HT-29 (cell line): ENCODE measurements at regions not wholly inside any gene's neighbourhood (a gene's known extent, or its start where the extent isn't known, plus 50 kb on each side); places are given as distances from the start of the nearest gene placed in this dataset.

Source experiments
- DNase-seq: peaks from one replicate; pipeline ENCODE4 v3.0.0-alpha.2; 2015; ENCODE audit warnings: low spot score

GRCh38 chr2:235350234-235350633, 143.6 kb upstream of the AGAP1 start:
- DNase-seq: no peak

GRCh38 chr2:235352541-235352940, 141.3 kb upstream of the AGAP1 start:
- DNase-seq: no peak

GRCh38 chr2:235357881-235358280, 136.0 kb upstream of the AGAP1 start:
- DNase-seq: no peak

GRCh38 chr2:235358981-235359471, 134.8 kb upstream of the AGAP1 start:
- no peak for DNase-seq

GRCh38 chr2:235360446-235360845, 133.4 kb upstream of the AGAP1 start:
- no peak for DNase-seq

- no peak for DNase-seq
Observed at GRCh38 chr2:235365743-235366142, 128.1 kb upstream of the AGAP1 start.

DNA sequence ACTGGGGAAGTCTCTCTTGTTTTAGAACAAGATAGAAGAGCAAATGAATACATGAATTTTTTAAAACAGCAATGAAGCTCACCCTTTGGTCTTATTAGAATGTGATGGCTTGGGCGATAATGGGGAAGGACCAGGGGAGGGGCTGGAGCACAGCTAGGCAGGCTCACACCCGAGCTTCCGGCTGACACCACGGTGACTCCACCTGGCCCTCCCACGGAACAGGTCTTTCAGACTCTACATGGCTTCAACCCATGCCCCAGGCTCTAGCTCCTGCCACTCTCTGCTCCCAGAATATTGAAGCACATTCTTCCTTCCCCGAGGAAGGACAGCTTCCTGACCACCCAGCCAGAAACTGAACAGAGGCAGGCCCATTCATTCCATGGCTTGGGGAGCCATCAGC, 127.5 kb upstream of the AGAP1 start:
- DNase-seq: no peak

- no peak for DNase-seq
Observed at GRCh38 chr2:235366807-235367206, 127.0 kb upstream of the AGAP1 start.

- no peak for DNase-seq
Observed at GRCh38 chr2:235371018-235371417, 122.8 kb upstream of the AGAP1 start.

- no peak for DNase-seq
Observed at GRCh38 chr2:235373171-235373570, 120.7 kb upstream of the AGAP1 start.

- no peak for DNase-seq
Observed at GRCh38 chr2:235377176-235377575, 116.7 kb upstream of the AGAP1 start.

- no peak for DNase-seq
Observed at GRCh38 chr2:235378246-235378645, 115.6 kb upstream of the AGAP1 start.

DNA sequence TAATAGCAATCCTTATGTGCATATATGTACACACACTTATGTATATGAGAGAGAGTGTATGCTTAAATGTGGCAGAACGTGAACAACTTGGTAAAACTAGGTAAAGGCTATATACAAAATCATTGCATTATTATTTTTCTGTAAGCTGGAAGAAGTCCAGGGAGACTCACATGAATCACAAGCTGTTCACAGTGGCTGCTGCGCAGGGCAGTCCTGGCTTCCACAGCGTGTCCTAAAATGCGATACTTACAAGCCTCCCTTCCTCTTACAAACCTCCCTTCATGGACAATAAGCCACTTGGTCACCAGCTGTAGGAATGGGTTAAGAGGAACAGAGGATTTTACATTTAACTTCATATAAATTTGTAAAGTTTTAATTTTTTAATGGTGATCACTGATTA, 114.9 kb upstream of the AGAP1 start:
- DNase-seq: no peak

GRCh38 chr2:235381261-235381912, 112.5 kb upstream of the AGAP1 start:
- no peak for DNase-seq

DNA sequence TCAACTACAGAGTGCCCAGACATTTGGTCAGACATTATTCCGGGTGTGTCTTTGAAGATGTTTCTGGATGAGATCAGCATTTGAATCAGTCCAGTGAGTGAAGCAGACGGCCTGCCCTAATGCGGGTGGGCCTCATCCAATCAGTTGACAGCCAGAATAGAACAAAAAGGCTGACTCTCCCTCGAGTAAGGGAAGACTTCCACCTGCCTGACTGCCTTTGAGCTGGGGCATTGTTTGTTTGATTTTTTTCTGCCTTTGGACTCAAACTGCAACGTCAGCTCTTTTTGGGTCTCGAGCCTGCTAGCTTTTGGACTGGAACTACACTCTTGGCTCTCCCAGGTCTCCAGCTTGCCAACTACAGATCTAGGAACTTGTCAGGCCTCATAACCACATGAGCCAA, 111.7 kb upstream of the AGAP1 start:
- no peak for DNase-seq

- DNase-seq: no peak
Observed at GRCh38 chr2:235382601-235383000, 111.2 kb upstream of the AGAP1 start.

GRCh38 chr2:235383272-235383843, 110.5 kb upstream of the AGAP1 start:
- DNase-seq: no peak

DNA sequence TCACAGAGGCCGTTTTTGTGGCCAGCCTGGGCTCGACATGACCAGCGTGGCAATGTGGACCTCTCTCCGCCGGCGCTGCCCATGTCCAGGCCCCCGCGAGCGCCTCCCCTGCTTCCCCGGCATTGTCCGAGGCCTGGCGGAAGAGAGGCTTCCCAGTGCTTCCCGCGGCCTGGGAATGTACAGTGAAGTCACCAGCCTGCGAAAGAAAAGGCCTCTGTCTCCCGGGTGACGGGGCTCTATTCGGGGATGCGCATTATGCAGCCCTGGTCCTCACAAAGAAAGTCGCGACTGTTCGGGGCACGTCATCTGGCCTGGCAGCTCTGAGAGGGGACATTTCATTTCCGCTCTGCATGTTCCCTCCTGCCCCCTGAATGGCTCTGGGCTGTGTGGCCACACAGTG, 109.2 kb upstream of the AGAP1 start:
- DNase-seq: no peak

GRCh38 chr2:235389626-235390025, 104.2 kb upstream of the AGAP1 start:
- no peak for DNase-seq

DNA sequence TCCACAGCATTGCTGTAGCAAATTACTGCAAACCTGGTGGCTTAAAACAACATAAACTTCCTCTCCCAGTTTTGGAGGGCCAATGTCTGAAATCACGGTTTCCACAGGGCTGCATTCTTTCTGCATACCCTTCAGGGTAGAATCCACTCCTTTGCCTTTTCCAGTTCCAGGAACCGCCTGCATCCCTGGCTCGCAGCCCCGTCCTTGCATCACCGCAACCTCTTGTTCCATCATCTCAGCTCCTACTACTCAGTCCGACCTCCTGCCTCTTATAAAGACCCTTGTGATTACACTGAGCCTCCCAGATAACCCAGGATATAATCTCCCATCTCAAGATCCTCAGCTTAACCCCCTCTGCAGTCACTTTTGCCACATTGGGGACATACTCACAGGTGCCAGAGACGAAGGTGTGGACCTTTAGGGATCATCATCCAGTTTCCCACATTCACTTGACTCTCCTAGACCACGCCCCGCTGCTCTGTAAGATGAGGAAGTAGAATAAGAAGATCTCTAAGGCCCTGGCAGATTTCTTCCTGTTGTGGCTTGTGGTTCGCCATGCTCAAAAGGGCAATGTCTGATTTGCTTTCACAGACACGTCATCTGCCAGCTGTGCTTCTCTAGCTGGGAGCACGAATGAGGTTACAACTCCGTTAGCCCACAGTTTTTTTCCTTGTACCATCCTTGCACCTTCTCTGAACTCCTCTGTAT, 103.6 kb upstream of the AGAP1 start:
- DNase-seq: peak; percentile 58

DNA sequence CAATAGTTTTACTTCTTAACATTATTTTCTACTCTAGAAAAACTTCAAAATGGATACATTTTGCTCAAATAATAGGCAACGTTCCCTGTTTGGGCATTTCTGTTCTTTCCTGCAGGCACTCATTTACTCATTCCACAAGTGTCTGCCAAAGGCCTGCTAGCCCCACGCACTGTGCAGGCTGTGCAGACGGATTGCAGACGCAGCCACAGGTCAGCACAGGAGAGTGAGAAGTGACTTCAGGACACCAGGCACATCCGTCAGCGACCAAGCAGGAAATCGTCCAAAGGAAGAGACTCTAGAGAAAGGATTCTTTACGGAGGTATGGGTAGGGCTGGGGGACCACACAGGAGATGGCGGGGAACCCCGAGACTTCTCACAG, 103.0 kb upstream of the AGAP1 start:
- no peak for DNase-seq

GRCh38 chr2:235391921-235392615, 101.8 kb upstream of the AGAP1 start:
- DNase-seq: no peak
